Osteocyte (in vitro differentiated cells): ENCODE measurements at regions not wholly inside any gene's neighbourhood (a gene's known extent, or its start where the extent isn't known, plus 50 kb on each side); places are given as distances from the start of the nearest gene placed in this dataset.

Source experiments
- DNase-seq: peaks from one replicate; pipeline ENCODE4 v3.0.0; 2021; ENCODE audit warnings: mixed read lengths; ENCODE audit not compliant: unreplicated experiment; ENCODE audit errors: extremely low spot score
- H3K27ac Mint-ChIP-seq: one replicate; pipeline ENCODE4 v1.8.0; 2021; ENCODE audit warnings: mild to moderate bottlenecking, mixed read lengths; ENCODE audit not compliant: unreplicated experiment
- H3K27me3 Mint-ChIP-seq: one replicate; pipeline ENCODE4 v1.8.0; 2021; ENCODE audit warnings: mixed read lengths; ENCODE audit not compliant: unreplicated experiment
- H3K36me3 Mint-ChIP-seq: one replicate; pipeline ENCODE4 v1.8.0; 2021; ENCODE audit warnings: mixed read lengths; ENCODE audit not compliant: unreplicated experiment
- H3K4me1 Mint-ChIP-seq: one replicate; pipeline ENCODE4 v1.8.0; 2021; ENCODE audit warnings: mixed read lengths; ENCODE audit not compliant: unreplicated experiment
- H3K4me3 Mint-ChIP-seq: one replicate; pipeline ENCODE4 v1.8.0; 2021; ENCODE audit warnings: mild to moderate bottlenecking, moderate library complexity, mixed read lengths; ENCODE audit not compliant: unreplicated experiment
- H3K9me3 Mint-ChIP-seq: one replicate; pipeline ENCODE4 v1.8.0; 2021; ENCODE audit warnings: mixed read lengths; ENCODE audit not compliant: unreplicated experiment
- TF ChIP-seq, protein P1 (sequence below): fragments of 200-600 bp; sonication (generic); IDR thresholded peaks from 2 replicates; pipeline ENCODE4 v1.5.0; 2021; ENCODE audit warnings: antibody characterized with exemption, mild to moderate bottlenecking, moderate library complexity

DNA sequence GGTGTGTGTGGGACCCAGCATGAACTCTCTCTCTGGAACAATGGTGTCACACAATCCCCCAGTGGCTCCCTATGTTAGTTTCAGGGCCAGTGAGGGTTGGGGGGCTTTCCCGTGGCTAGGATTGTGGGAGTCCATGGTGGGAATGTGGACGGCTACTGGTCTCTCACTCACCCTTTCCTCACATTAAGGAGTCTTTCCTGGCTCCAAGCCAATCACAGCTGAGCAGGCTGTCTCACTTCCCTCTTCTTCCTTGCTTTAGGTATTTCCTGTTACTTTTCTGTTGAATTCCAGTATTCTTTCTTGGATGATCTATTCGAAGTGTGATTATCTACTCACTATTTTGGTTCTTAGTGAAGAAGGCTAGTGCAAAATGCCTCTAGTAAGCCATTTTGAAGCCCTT lies 324.4 kb upstream of the MPDZ start:
- peaks cover 12% of the 10 kb centered on the region for H3K9me3 Mint-ChIP-seq
- TF ChIP-seq, protein P1, sequence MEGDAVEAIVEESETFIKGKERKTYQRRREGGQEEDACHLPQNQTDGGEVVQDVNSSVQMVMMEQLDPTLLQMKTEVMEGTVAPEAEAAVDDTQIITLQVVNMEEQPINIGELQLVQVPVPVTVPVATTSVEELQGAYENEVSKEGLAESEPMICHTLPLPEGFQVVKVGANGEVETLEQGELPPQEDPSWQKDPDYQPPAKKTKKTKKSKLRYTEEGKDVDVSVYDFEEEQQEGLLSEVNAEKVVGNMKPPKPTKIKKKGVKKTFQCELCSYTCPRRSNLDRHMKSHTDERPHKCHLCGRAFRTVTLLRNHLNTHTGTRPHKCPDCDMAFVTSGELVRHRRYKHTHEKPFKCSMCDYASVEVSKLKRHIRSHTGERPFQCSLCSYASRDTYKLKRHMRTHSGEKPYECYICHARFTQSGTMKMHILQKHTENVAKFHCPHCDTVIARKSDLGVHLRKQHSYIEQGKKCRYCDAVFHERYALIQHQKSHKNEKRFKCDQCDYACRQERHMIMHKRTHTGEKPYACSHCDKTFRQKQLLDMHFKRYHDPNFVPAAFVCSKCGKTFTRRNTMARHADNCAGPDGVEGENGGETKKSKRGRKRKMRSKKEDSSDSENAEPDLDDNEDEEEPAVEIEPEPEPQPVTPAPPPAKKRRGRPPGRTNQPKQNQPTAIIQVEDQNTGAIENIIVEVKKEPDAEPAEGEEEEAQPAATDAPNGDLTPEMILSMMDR: no peak
- no peak overlapping the region for H3K27ac Mint-ChIP-seq
- peaks cover 3% of the 10 kb centered on the region for H3K36me3 Mint-ChIP-seq
- no peak overlapping the region for H3K4me3 Mint-ChIP-seq
- DNase-seq: no peak
- peaks cover 38% of the 10 kb centered on the region for H3K4me1 Mint-ChIP-seq
- H3K27me3 Mint-ChIP-seq: peaks cover 6% of the 10 kb centered on the region

DNA sequence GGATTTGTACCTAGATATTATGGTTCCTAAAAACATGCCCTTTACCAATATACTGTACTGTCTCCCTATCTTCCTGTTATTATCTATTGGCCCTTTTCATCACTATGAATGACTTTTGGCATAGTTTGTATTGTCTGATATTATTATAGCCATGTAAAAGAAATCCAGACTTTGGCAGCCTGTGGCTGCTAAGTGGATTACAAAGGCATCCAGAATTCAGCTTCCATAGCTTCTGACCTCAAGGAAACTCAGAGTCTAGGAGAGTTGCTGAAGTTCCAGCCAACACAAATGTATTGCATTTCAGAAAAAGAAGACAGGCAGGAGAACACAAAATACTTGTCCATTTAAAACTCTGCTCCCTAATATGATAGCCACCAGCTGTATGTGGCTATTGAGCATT lies 319.2 kb upstream of the MPDZ start:
- Mint-ChIP-seq H3K9me3 (peaks cover 12% of the 10 kb centered on the region), H3K27me3 (peaks cover 2% of the 10 kb centered on the region), H3K36me3 (peaks cover 3% of the 10 kb centered on the region), H3K4me1 (peaks cover 22% of the 10 kb centered on the region), H3K27ac (no peak overlapping the region), H3K4me3 (no peak overlapping the region)
- DNase-seq: no peak
- TF ChIP-seq, protein P1: no peak

DNA sequence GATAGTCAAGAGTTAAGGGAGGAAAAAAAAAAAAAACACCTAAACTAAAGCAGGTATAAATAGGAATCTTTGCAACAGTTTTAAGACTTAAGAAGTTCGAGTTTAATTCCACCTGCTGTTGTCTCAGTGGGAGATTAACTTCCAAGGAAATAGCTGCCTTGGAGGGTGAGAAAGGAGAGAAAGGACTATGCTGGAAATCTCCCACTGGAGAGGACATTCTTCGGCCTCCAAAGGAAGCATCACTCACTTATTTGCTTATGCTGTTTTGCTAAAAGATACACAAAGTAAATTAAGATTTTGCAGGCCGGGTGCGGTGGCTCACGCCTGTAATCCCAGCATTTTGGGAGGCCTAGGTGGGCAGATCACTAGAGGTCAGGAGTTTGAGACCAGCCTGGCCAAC lies 317.9 kb upstream of the MPDZ start:
- Mint-ChIP-seq H3K27me3 (peaks cover 2% of the 10 kb centered on the region), H3K27ac (peak overlapping the region; percentile 32), H3K36me3 (no peaks in the 10 kb centered on the region), H3K4me1 (peaks cover 21% of the 10 kb centered on the region), H3K9me3 (peaks cover 6% of the 10 kb centered on the region), H3K4me3 (no peak overlapping the region)
- no peak for DNase-seq
- TF ChIP-seq, protein P1: no peak

DNA sequence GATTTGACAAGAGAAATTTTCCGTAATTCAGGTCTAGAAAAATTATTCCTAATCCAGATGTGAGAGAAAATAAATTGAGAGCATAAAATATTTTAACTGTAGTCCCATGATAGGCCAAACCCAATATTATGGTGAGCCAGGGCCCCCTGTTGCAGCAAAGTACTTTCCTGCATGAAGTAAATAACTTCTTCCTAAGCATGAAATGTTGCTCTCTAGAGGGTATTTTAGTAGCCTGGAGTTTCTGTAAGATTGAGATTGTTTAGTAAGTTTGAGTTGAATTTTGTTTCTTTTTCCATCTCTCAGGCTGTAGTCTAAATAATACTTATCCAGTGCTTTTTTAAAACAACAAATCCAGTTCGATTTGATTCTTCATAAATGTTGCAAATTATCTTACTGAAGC lies 317.5 kb upstream of the MPDZ start:
- H3K9me3 Mint-ChIP-seq: peaks cover 4% of the 10 kb centered on the region
- no peaks in the 10 kb centered on the region for H3K36me3 Mint-ChIP-seq
- H3K27ac Mint-ChIP-seq: peak overlapping the region; percentile 32
- no peak overlapping the region for H3K4me3 Mint-ChIP-seq
- H3K4me1 Mint-ChIP-seq: peaks cover 21% of the 10 kb centered on the region
- H3K27me3 Mint-ChIP-seq: peaks cover 2% of the 10 kb centered on the region
- TF ChIP-seq, protein P1: no peak
- no peak for DNase-seq

DNA sequence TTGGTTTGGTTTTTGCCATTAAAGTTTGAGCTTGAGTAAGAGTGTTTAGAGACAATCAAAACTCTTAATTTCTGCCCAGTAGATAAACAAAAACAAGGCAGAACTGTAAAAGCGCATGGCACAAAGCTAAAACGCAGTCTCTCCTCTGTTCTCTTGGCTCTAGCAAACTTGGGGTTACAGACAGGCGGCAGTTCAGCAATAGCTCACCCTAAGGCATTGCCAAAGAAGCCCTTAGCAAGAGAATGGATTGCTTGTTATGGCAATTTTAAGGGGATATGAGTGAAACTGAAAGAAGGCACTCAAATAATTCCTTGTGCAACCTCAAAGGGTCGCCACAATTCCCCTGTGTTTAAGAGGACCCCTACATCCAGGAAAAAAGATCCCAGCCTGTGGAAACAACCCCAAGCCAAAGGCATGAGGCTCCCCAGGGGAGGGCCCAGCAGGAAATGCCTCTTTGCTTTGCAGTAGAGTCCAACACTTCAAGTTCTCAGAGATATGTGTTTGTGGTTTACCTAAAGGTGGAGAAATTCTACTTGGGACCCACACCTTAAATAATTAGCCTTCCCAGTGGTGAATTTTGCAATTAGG lies 317.0 kb upstream of the MPDZ start:
- H3K4me3 Mint-ChIP-seq: no peak overlapping the region
- H3K9me3 Mint-ChIP-seq: no peaks in the 10 kb centered on the region
- no peak overlapping the region for H3K27ac Mint-ChIP-seq
- no peaks in the 10 kb centered on the region for H3K27me3 Mint-ChIP-seq
- H3K4me1 Mint-ChIP-seq: peaks cover 21% of the 10 kb centered on the region
- TF ChIP-seq, protein P1: no peak
- no peaks in the 10 kb centered on the region for H3K36me3 Mint-ChIP-seq
- DNase-seq: no peak
